ENCODE measurements at regions not wholly inside any gene's neighbourhood (a gene's known extent, or its start where the extent isn't known, plus 50 kb on each side); places are given as distances from the start of the nearest gene placed in this dataset.

DNA sequence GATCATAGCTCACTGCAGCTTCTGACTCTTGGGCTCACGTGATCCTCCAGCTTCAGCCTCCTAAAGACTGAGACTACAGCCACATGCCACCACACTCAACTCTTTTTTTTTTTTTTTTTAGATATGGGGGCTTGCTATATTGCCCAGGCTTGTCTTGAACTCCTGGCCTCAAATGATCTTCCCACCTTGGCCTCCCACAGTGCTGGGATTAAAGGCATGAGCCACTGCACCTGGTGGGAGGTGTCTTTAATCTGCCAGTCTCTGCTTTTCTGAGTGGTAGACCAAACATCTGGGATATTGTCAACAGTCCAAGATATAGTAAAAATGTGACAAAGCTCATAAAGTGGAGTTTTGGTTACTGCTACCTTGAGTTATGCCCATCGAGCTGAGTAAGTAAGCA is 104.9 kb upstream of the FOXP2 start:
- Histone ChIP-seq H3K9ac (ENCODE audit: low read length) (no peak overlapping the region), H3F3A (ENCODE audit: insufficient read depth, low read length) (no peaks in the 10 kb centered on the region), H3K9me2 (ENCODE audit: low read depth, low read length) (no peaks in the 10 kb centered on the region), H3K4me1 (ENCODE audit: insufficient read depth, low read length, severe bottlenecking) (no peaks in the 10 kb centered on the region), H3K79me2 (ENCODE audit: insufficient read depth, low read length) (no peaks in the 10 kb centered on the region), H3K36me3 (ENCODE audit: insufficient read depth, low read length) (no peaks in the 10 kb centered on the region), H3K9me3 (ENCODE audit: low read length) (no peaks in the 10 kb centered on the region), H3K4me2 (ENCODE audit: low read length) (no peak overlapping the region), H3K27ac (ENCODE audit: low read depth, low read length, poor library complexity, severe bottlenecking) (no peak overlapping the region), H4K20me1 (ENCODE audit: insufficient read depth, low read length) (no peaks in the 10 kb centered on the region), H3K4me3 (ENCODE audit: low read depth, low read length, poor library complexity, severe bottlenecking) (no peak overlapping the region), H3K27me3 (ENCODE audit: insufficient read depth, low read length) (no peaks in the 10 kb centered on the region), H2AFZ (ENCODE audit: low read length) (no peak overlapping the region)
- no peak for TF ChIP-seq EZH2 (IDR thresholded peaks at IDR 0.05; ENCODE audit: borderline replicate concordance, low read length)
- TF ChIP-seq, protein P1, sequence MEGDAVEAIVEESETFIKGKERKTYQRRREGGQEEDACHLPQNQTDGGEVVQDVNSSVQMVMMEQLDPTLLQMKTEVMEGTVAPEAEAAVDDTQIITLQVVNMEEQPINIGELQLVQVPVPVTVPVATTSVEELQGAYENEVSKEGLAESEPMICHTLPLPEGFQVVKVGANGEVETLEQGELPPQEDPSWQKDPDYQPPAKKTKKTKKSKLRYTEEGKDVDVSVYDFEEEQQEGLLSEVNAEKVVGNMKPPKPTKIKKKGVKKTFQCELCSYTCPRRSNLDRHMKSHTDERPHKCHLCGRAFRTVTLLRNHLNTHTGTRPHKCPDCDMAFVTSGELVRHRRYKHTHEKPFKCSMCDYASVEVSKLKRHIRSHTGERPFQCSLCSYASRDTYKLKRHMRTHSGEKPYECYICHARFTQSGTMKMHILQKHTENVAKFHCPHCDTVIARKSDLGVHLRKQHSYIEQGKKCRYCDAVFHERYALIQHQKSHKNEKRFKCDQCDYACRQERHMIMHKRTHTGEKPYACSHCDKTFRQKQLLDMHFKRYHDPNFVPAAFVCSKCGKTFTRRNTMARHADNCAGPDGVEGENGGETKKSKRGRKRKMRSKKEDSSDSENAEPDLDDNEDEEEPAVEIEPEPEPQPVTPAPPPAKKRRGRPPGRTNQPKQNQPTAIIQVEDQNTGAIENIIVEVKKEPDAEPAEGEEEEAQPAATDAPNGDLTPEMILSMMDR (IDR thresholded peaks at IDR 0.05; ENCODE audit: low read length), result no peak

DNA sequence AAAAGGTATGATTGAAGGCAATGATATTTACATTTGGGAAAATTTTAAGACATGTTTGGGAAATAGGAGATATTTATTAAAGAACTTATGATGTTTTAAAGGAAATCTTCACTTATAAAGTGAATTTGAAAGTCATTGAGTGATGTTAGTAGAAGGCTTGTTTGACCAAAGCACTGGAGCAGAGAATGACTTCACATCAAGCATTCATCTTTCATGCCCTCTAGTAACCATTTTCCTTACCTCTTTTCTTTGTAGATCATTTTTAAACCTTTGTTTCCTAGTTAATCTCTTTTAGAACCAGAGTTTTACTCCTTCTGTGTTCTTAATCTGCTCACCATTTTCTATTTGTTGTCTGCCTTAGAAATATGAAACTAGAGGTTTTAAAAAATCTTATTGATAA is 111.3 kb upstream of the FOXP2 start:
- Histone ChIP-seq H2AFZ (ENCODE audit: low read length) (no peak overlapping the region), H3K4me3 (ENCODE audit: low read depth, low read length, poor library complexity, severe bottlenecking) (no peak overlapping the region), H3K9me2 (ENCODE audit: low read depth, low read length) (no peaks in the 10 kb centered on the region), H3K79me2 (ENCODE audit: insufficient read depth, low read length) (no peaks in the 10 kb centered on the region), H3F3A (ENCODE audit: insufficient read depth, low read length) (no peaks in the 10 kb centered on the region), H3K9ac (ENCODE audit: low read length) (no peak overlapping the region), H3K4me2 (ENCODE audit: low read length) (no peak overlapping the region), H3K4me1 (ENCODE audit: insufficient read depth, low read length, severe bottlenecking) (no peaks in the 10 kb centered on the region), H3K36me3 (ENCODE audit: insufficient read depth, low read length) (no peaks in the 10 kb centered on the region), H3K9me3 (ENCODE audit: low read length) (no peaks in the 10 kb centered on the region), H4K20me1 (ENCODE audit: insufficient read depth, low read length) (no peaks in the 10 kb centered on the region), H3K27ac (ENCODE audit: low read depth, low read length, poor library complexity, severe bottlenecking) (no peak overlapping the region), H3K27me3 (ENCODE audit: insufficient read depth, low read length) (no peaks in the 10 kb centered on the region)
- no peak for TF ChIP-seq EZH2 (IDR thresholded peaks at IDR 0.05; ENCODE audit: borderline replicate concordance, low read length)
- TF ChIP-seq, protein P1 (IDR thresholded peaks at IDR 0.05; ENCODE audit: low read length), result no peak

DNA sequence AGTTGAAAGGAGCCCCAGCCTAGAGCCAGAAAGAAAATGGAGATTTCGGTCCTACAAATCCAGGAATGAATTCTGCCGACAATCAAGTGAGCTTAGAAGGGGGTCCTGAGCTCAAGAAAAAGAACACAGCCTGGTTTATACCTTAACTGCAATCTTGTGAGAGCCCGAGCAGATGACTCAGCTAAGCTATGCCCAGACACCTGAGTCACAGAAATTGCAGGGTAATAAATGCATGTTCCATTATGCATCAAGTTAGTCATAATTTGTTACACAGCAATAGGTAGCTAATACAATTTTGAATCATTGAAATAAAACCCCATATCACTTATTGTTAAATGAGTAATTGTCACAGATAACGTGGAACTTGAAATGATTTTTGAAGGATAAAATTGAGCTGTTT is 111.8 kb upstream of the FOXP2 start:
- H3F3A ChIP-seq (ENCODE audit: insufficient read depth, low read length), result no peaks in the 10 kb centered on the region
- H3K79me2 ChIP-seq (ENCODE audit: insufficient read depth, low read length), result no peaks in the 10 kb centered on the region
- H3K27ac ChIP-seq (ENCODE audit: low read depth, low read length, poor library complexity, severe bottlenecking), result no peak overlapping the region
- H3K4me3 ChIP-seq (ENCODE audit: low read depth, low read length, poor library complexity, severe bottlenecking), result no peak overlapping the region
- TF ChIP-seq, protein P1 (IDR thresholded peaks at IDR 0.05; ENCODE audit: low read length), result no peak
- TF ChIP-seq EZH2 (IDR thresholded peaks at IDR 0.05; ENCODE audit: borderline replicate concordance, low read length), result no peak
- H3K9ac ChIP-seq (ENCODE audit: low read length), result no peak overlapping the region
- H3K4me2 ChIP-seq (ENCODE audit: low read length), result no peak overlapping the region
- no peaks in the 10 kb centered on the region for H3K36me3 ChIP-seq (ENCODE audit: insufficient read depth, low read length)
- no peaks in the 10 kb centered on the region for H4K20me1 ChIP-seq (ENCODE audit: insufficient read depth, low read length)
- no peaks in the 10 kb centered on the region for H3K9me2 ChIP-seq (ENCODE audit: low read depth, low read length)
- no peaks in the 10 kb centered on the region for H3K9me3 ChIP-seq (ENCODE audit: low read length)
- H3K27me3 ChIP-seq (ENCODE audit: insufficient read depth, low read length), result no peaks in the 10 kb centered on the region
- H2AFZ ChIP-seq (ENCODE audit: low read length), result no peak overlapping the region
- no peaks in the 10 kb centered on the region for H3K4me1 ChIP-seq (ENCODE audit: insufficient read depth, low read length, severe bottlenecking)
